ENCODE measurements at regions not wholly inside any gene's neighbourhood (a gene's known extent, or its start where the extent isn't known, plus 50 kb on each side); places are given as distances from the start of the nearest gene placed in this dataset.

GRCh38 chr20:58053391-58054055, 174.9 kb downstream of the ANKRD60 start:
- Mint-ChIP-seq H3K4me1 (peaks cover 27% of the 10 kb centered on the region), H3K9me3 (peaks cover 10% of the 10 kb centered on the region; the same call in 2 of the 3 replicates), H3K4me3 (no peak overlapping the region), H3K27ac (no peak overlapping the region), H3K27me3 (ENCODE audit: insufficient read depth, low read depth, poor library complexity) (peaks cover 10% of the 10 kb centered on the region), H3K36me3 (ENCODE audit: low read depth) (no peaks in the 10 kb centered on the region)
- Histone ChIP-seq H3K36me3 (ENCODE audit: insufficient read depth) (no peaks in the 10 kb centered on the region), H2AFZ (no peak overlapping the region), H3K79me2 (replicated peaks; ENCODE audit: insufficient read depth) (no peaks in the 10 kb centered on the region), H3K9me2 (ENCODE audit: insufficient read depth) (0 out of 2 replicates have a peak, but pooled peaks cover 6% of the 10 kb centered on the region), H3K27me3 (ENCODE audit: insufficient read depth) (no peaks in the 10 kb centered on the region), H3K4me3 (no peak overlapping the region), H4K20me1 (replicated peaks; ENCODE audit: insufficient read depth) (no peaks in the 10 kb centered on the region), H3K27ac (ENCODE audit: low read depth) (no peak overlapping the region), H3F3A (replicated peaks; ENCODE audit: low read depth) (no peaks in the 10 kb centered on the region), H3K4me1 (ENCODE audit: insufficient read depth) (peaks cover 6% of the 10 kb centered on the region; the same call in 1 of the 2 replicates), H3K4me2 (no peak overlapping the region)
- DNase-seq (ENCODE audit: low spot score): no peak
- TF ChIP-seq REST (IDR thresholded peaks at IDR 0.05; ENCODE audit: unreplicated experiment) (no peak), STAT1 (IDR thresholded peaks at IDR 0.05; ENCODE audit: unreplicated experiment) (no peak), CREB1 (CRISPR knock-in tag; IDR thresholded peaks at IDR 0.05; ENCODE audit: low read depth) (no peak), POLR2AphosphoS5 (IDR thresholded peaks at IDR 0.05; ENCODE audit: low read depth) (no peak), JUNB (IDR thresholded peaks at IDR 0.05; ENCODE audit: unreplicated experiment) (no peak), ETS1 (IDR thresholded peaks at IDR 0.05) (no peak), EZH2phosphoT487 (IDR thresholded peaks at IDR 0.05; ENCODE audit: unreplicated experiment) (no peak), EZH2 (IDR thresholded peaks at IDR 0.05; ENCODE audit: low read depth, unreplicated experiment) (no peak), ZNF331 (CRISPR knock-in tag; IDR thresholded peaks at IDR 0.05; ENCODE audit: low read depth) (no peak), ZNF114 (CRISPR knock-in tag; IDR thresholded peaks at IDR 0.05) (no peak), NANOG (IDR thresholded peaks at IDR 0.05; ENCODE audit: borderline replicate concordance) (no peak)
- TF ChIP-seq, protein P1, sequence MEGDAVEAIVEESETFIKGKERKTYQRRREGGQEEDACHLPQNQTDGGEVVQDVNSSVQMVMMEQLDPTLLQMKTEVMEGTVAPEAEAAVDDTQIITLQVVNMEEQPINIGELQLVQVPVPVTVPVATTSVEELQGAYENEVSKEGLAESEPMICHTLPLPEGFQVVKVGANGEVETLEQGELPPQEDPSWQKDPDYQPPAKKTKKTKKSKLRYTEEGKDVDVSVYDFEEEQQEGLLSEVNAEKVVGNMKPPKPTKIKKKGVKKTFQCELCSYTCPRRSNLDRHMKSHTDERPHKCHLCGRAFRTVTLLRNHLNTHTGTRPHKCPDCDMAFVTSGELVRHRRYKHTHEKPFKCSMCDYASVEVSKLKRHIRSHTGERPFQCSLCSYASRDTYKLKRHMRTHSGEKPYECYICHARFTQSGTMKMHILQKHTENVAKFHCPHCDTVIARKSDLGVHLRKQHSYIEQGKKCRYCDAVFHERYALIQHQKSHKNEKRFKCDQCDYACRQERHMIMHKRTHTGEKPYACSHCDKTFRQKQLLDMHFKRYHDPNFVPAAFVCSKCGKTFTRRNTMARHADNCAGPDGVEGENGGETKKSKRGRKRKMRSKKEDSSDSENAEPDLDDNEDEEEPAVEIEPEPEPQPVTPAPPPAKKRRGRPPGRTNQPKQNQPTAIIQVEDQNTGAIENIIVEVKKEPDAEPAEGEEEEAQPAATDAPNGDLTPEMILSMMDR (conservative IDR thresholded peaks at IDR 0.05; ENCODE audit: low read depth in 2 of 2): no peak
- TF ChIP-seq, protein P2, sequence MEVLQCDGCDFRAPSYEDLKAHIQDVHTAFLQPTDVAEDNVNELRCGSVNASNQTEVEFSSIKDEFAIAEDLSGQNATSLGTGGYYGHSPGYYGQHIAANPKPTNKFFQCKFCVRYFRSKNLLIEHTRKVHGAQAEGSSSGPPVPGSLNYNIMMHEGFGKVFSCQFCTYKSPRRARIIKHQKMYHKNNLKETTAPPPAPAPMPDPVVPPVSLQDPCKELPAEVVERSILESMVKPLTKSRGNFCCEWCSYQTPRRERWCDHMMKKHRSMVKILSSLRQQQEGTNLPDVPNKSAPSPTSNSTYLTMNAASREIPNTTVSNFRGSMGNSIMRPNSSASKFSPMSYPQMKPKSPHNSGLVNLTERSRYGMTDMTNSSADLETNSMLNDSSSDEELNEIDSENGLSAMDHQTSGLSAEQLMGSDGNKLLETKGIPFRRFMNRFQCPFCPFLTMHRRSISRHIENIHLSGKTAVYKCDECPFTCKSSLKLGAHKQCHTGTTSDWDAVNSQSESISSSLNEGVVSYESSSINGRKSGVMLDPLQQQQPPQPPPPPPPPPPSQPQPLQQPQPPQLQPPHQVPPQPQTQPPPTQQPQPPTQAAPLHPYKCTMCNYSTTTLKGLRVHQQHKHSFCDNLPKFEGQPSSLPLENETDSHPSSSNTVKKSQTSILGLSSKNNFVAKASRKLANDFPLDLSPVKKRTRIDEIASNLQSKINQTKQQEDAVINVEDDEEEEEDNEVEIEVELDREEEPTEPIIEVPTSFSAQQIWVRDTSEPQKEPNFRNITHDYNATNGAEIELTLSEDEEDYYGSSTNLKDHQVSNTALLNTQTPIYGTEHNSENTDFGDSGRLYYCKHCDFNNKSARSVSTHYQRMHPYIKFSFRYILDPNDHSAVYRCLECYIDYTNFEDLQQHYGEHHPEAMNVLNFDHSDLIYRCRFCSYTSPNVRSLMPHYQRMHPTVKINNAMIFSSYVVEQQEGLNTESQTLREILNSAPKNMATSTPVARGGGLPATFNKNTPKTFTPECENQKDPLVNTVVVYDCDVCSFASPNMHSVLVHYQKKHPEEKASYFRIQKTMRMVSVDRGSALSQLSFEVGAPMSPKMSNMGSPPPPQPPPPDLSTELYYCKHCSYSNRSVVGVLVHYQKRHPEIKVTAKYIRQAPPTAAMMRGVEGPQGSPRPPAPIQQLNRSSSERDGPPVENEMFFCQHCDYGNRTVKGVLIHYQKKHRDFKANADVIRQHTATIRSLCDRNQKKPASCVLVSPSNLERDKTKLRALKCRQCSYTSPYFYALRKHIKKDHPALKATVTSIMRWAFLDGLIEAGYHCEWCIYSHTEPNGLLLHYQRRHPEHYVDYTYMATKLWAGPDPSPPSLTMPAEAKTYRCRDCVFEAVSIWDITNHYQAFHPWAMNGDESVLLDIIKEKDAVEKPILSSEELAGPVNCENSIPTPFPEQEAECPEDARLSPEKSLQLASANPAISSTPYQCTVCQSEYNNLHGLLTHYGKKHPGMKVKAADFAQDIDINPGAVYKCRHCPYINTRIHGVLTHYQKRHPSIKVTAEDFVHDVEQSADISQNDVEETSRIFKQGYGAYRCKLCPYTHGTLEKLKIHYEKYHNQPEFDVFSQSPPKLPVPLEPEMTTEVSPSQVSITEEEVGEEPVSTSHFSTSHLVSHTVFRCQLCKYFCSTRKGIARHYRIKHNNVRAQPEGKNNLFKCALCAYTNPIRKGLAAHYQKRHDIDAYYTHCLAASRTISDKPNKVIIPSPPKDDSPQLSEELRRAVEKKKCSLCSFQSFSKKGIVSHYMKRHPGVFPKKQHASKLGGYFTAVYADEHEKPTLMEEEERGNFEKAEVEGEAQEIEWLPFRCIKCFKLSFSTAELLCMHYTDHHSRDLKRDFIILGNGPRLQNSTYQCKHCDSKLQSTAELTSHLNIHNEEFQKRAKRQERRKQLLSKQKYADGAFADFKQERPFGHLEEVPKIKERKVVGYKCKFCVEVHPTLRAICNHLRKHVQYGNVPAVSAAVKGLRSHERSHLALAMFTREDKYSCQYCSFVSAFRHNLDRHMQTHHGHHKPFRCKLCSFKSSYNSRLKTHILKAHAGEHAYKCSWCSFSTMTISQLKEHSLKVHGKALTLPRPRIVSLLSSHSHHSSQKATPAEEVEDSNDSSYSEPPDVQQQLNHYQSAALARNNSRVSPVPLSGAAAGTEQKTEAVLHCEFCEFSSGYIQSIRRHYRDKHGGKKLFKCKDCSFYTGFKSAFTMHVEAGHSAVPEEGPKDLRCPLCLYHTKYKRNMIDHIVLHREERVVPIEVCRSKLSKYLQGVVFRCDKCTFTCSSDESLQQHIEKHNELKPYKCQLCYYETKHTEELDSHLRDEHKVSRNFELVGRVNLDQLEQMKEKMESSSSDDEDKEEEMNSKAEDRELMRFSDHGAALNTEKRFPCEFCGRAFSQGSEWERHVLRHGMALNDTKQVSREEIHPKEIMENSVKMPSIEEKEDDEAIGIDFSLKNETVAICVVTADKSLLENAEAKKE (CRISPR knock-in tag; IDR thresholded peaks at IDR 0.05): no peak
- no peak for ATAC-seq
